GM19023 (cell line): ENCODE measurements at regions not wholly inside any gene's neighbourhood (a gene's known extent, or its start where the extent isn't known, plus 50 kb on each side); places are given as distances from the start of the nearest gene placed in this dataset.
"Not testable (repeated sequence)": the region's sequence is repeated elsewhere in the genome, so short reads cannot be mapped to it uniquely, and the experiment has no call there.

ENCODE experiments used
- ATAC-seq: cut with Tn5 transposase; IDR thresholded peaks from one replicate; pipeline ENCODE4 v1.9.1; 2021; ENCODE audit warnings: mild to moderate bottlenecking, moderate library complexity; ENCODE audit not compliant: unreplicated experiment

- no peak for ATAC-seq
These were observed 1248.9 kb upstream of the EPHA6 start for GRCh38 chr3:95565502-95565901.

DNA sequence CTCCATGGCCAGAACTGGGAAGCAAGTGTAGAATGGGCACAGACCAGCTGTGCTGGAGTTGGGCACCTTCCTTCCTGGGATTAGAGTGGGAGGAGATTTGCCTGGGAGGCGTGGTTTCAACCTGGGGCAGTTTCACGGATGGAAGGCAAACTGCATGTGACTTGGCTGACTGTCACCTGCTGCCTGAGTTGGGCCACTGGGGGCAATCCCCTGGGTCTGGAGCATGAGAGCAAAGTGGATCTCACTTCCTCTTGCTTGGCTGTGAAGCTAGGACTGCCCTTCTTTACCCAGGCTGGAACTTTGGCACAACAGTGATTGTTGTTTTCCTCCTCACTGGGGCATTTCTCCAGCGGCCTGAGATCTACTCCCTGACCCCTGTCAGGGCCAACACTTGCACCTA lies 1247.0 kb upstream of the EPHA6 start:
- ATAC-seq = no peak

DNA sequence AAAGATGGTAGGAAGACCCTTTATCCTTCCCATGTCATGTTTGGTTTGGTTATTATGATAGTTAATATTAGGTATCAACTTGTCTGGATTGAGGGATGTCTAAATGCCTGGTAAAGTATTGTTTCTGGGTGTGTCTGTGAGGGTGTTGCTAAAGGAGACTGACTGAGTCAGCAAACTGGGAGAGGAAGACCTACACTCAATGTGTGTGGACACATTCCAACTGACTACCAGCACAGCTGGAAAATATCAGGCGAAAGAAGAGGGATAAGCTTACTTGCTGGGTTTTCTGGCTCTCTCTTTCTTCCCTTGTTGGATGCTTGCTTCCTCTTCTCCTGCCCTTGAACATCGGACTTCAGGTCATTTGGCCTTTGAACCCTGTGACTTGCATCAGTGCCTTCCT lies 1227.6 kb upstream of the EPHA6 start:
- no peak for ATAC-seq

DNA sequence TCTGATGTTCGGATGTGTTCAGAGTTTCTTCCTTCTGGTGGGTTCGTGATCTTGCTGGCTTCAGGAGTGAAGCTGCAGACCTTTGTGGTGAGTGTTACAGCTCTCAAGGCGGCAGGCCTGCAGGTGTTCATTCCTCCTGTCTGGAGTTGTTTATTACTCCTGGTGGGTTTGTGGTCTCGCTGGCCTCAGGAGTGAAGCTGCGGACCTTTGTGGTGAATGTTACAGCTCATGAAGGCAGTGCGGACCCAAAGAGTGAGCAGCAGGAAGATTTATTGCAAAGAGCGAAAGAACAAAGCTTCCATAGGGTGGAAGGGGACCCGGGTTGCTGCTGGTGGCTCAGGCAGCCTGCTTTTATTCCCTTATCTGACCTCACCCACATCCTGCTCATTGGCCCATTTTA lies 1226.8 kb upstream of the EPHA6 start:
- ATAC-seq = not testable (repeated sequence)

DNA sequence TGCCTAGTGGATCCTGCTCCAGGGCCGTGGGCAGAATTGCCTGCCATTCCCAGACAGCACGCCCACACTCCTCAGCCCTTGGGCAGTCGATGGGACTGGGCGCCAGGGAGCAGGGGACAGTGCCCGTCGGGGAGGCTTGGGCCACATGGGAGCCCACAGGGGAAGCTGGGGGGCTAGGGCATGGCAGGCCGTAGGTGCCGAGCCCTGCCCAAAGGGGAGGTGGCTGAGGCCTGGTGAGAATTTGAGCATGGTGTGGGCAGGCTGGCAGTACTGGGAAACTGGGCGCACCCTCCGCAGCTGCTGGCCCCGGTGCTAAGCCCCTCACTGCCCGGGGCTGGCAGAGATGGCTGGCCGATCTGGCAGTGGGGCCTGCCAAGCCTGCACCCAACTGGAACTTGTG lies 1225.9 kb upstream of the EPHA6 start:
- ATAC-seq = no peak

DNA sequence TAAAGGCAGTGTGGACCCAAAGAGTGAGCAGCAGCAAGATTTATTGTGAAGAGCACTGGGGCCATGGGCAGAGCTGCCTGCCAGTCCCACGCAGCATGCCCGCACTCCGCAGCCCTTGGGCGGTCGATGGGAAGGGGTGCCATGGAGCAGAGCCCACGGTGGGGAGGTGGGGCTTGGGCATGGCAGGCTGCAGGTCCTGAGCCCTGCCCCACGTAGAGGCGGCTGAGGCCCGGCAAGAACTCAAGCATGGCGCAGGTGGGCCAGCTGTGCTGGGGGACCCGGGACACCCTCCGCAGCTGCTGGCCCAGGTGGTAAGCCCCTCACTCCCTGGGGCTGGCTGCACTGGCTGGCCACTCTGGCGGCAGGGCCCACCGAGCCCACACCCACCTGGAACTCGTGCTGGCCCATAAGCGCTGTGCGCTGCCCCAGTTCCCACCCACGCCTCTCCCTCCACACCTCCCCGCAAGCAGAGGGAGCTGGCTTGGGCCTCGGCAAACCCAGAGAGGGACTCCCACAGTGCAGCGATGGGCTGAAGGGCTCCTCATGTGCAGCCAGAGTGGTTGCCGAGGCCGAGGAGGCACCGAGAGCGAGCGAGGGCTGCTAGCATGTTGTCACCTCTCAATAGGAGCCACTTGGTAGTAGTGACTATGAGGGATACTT lies 1218.8 kb upstream of the EPHA6 start:
- ATAC-seq = no peak

GRCh38 chr3:95607926-95608325 lies 1206.5 kb upstream of the EPHA6 start:
- no peak for ATAC-seq

GRCh38 chr3:95609411-95609810 lies 1205.0 kb upstream of the EPHA6 start:
- ATAC-seq = no peak

DNA sequence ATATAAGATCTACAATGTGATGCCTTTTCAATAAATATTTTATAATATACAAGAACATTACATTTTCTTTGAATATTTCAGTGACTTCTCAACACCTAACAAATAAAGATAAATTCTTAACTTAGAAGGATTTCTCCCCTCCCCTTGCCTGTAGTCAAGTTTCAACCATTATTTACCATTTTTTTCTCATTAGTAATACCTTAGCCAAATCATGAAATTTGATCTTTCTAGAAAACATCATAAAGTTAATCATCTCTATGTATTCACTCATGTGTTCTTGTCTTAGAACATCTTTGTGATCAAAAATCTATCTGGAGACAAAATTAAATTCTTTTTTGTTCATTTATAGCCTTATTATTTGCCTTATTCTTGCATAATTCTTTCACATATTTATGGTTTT lies 1201.8 kb upstream of the EPHA6 start:
- no peak for ATAC-seq

DNA sequence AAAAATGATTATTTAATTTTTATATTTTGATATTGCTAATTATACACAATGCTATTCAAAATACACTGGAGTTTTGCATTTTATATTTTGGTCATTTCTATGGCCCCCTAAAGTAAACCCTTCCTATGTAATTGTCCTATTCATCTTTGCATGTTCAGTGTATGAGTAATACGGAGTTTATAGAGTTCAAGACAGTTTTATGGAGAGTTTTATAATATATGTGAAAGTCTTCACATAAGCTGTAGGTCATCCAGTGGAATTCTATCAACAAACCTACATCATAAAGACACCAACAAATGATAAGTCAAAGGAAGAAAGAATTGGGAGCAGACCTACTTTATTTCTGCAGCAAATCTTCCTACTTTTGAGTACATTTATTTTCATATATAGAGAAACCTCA lies 1200.4 kb upstream of the EPHA6 start:
- no peak for ATAC-seq

- ATAC-seq = no peak
These were observed 1198.6 kb upstream of the EPHA6 start for GRCh38 chr3:95615592-95616310.

- no peak for ATAC-seq
These were observed 1188.3 kb upstream of the EPHA6 start for GRCh38 chr3:95626107-95626506.

- no peak for ATAC-seq
These were observed 1187.1 kb upstream of the EPHA6 start for GRCh38 chr3:95627293-95627692.

- ATAC-seq = no peak
These were observed 1186.7 kb upstream of the EPHA6 start for GRCh38 chr3:95627697-95628096.

GRCh38 chr3:95629802-95630201 lies 1184.6 kb upstream of the EPHA6 start:
- ATAC-seq = no peak

- ATAC-seq = no peak
These were observed 1169.1 kb upstream of the EPHA6 start for GRCh38 chr3:95645291-95645690.

DNA sequence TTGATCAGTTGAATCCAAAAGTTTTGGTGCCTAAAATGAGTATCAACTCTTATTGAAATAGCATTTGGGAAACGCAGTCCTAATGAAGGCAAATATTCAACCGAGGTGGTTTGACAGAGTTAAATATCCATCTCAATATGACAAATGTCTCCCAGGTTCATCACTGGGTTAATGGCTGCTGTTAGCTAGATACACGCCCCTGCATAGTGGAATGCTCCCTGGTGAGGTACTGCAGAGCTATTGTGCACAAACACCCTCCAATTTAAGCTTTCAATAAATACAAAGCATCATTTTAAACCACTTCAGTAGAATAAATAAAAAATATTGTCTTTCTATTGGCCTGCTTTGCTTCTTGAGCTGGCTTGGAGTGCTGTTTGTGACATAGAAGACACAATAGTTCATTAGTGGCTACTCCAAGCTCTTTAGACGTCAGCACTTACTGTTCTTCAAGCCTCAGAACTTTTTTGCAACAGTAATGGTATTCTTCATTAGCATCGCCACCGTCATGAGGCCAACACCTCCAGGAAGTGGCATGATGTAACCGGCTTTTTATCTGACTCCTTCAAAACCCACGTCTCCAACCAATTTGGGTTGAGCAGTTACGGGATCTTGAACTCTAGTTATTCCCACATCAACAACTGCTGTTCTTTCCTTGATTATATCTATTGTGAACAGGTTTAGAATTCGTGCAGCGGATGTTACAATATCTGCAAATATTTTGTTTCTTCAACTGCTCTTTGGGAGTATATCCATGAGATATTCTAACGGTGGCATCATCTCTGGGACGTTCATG lies 1159.6 kb upstream of the EPHA6 start:
- no peak for ATAC-seq

DNA sequence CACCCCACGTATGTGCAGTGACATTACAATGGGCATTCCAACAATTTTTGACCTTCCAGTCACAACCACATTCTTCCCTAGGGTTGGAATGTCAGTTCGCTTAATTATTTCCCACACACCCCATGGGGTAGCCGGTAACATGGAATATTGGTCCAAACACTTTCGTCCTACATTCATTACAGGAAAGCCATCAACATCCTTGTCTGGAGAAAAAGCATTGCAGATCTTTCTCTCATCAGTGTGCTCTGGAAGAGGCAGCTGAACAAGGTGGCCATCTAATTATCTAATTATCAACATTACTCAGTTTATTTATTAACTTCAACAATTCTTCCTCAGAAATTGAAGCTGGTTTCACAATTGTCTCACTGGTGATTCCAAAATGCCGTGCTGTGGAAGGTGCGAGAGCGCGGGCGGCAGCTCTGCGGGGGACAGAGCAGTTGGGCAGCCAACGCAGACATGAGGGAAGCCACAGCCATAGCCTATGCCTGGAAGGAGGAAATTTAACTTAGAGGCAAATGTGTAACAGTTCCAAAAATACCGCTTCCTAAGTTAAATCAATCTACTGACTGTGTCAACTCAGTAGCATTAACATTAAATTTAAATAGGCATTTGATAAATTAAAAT lies 1158.9 kb upstream of the EPHA6 start:
- no peak for ATAC-seq

- ATAC-seq = no peak
These were observed 1143.6 kb upstream of the EPHA6 start for GRCh38 chr3:95670765-95671164.

- ATAC-seq = no peak
These were observed 1141.2 kb upstream of the EPHA6 start for GRCh38 chr3:95673215-95673614.

GRCh38 chr3:95705786-95706418 lies 1108.5 kb upstream of the EPHA6 start:
- ATAC-seq = peak; percentile 53
